HG03064 (cell line): ENCODE measurements at regions not wholly inside any gene's neighbourhood (a gene's known extent, or its start where the extent isn't known, plus 50 kb on each side); places are given as distances from the start of the nearest gene placed in this dataset.

ENCODE experiments used
- ATAC-seq: cut with Tn5 transposase; IDR thresholded peaks from one replicate; pipeline ENCODE4 v1.9.1; 2021; ENCODE audit warnings: low read depth; ENCODE audit not compliant: unreplicated experiment

GRCh38 chr4:100811046-100811445 is 293.2 kb upstream of the EMCN start:
- ATAC-seq: no peak

GRCh38 chr4:100809506-100809905 is 291.7 kb upstream of the EMCN start:
- no peak for ATAC-seq

GRCh38 chr4:100806988-100807387 is 289.2 kb upstream of the EMCN start:
- no peak for ATAC-seq

- no peak for ATAC-seq
Measured at GRCh38 chr4:100805538-100805937, 287.7 kb upstream of the EMCN start.

- no peak for ATAC-seq
Measured at GRCh38 chr4:100804576-100805360, 286.9 kb upstream of the EMCN start.

GRCh38 chr4:100803751-100804150 is 285.9 kb upstream of the EMCN start:
- ATAC-seq: no peak

GRCh38 chr4:100799761-100800539 is 282.1 kb upstream of the EMCN start:
- ATAC-seq: no peak

GRCh38 chr4:100797791-100798190 is 280.0 kb upstream of the EMCN start:
- ATAC-seq: no peak

DNA sequence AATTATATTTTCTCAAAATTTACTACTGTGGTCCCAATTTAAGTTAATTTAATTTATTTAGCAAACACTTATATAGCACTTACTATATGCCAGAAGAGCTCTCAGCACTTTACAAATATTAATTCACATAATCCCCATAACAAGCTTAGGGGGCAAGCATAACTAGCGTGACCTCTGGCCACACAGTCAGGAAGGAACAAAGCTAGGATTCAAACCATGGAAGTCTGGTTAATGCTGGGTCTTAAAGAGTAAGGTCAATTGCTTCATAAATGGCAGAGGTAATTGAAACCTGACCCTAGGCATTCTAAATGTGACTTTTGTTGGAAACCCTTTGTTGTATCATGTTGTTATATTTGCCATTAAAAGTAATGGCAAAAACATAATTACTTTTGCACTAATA is 279.5 kb upstream of the EMCN start:
- no peak for ATAC-seq

- ATAC-seq: no peak
Measured at GRCh38 chr4:100796332-100796731, 278.5 kb upstream of the EMCN start.

- ATAC-seq: no peak
Measured at GRCh38 chr4:100795581-100795980, 277.8 kb upstream of the EMCN start.

- no peak for ATAC-seq
Measured at GRCh38 chr4:100790836-100791615, 273.2 kb upstream of the EMCN start.

- no peak for ATAC-seq
Measured at GRCh38 chr4:100789991-100790390, 272.2 kb upstream of the EMCN start.

- no peak for ATAC-seq
Measured at GRCh38 chr4:100786481-100786880, 268.7 kb upstream of the EMCN start.

DNA sequence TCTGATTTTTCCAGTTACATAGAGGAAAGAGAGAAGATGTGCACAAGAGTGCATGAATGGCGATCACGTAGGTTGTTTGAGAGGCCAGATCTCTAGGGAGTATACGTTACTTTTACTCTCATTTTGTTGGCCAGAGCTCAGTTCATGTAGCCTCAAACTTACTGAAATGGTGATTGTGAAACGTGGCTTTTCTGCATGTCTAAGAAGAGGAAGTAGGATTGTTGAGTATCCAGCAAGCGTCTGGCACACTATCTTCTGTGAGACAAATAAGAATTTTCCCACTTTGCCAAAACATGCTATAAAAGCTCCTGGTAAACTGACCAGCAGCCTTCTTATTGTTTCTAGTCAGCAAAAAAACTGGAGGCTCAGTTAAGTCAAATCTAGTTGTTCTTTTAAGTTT is 264.5 kb upstream of the EMCN start:
- ATAC-seq: no peak

DNA sequence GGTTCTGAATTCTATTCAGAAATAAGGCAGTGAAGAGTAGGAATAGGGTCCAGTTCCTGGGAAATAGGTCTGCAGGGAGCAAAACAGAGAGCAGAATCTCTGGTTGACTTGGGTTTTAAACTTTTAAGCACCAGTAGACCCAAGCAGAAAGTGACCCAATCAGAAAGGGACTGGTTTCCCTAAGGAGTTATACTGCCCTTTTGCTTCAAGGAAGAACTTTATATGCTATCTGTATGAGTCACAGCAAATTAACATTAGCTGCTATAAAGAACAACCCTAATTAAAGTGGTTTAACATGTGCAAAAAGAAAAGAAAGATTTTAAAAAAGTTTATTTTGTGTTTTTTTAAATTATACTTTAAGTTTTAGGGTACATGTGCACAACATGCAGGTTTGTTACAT is 263.6 kb upstream of the EMCN start:
- no peak for ATAC-seq

GRCh38 chr4:100780126-100780525 is 262.3 kb upstream of the EMCN start:
- no peak for ATAC-seq

- ATAC-seq: no peak
Measured at GRCh38 chr4:100778431-100778830, 260.6 kb upstream of the EMCN start.

- no peak for ATAC-seq
Measured at GRCh38 chr4:100762738-100763137, 244.9 kb upstream of the EMCN start.

DNA sequence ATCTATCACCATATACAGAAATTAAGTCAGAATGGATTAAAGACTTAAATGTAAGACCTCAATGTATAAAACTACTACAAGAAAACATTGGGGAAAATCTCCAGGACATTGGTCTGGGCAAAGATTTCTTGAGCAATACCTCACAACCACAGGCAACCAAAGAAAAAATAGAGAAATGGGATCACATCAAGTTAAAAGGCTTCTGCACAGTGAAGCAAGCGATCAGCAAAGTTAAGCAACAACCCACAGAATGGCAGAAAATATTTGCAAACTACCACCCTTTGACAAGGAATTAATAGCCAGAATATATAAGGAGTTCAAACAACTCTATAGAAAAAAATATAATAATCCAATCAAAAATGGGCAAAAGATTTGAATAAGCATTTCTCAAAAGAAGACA is 236.9 kb upstream of the EMCN start:
- no peak for ATAC-seq

DNA sequence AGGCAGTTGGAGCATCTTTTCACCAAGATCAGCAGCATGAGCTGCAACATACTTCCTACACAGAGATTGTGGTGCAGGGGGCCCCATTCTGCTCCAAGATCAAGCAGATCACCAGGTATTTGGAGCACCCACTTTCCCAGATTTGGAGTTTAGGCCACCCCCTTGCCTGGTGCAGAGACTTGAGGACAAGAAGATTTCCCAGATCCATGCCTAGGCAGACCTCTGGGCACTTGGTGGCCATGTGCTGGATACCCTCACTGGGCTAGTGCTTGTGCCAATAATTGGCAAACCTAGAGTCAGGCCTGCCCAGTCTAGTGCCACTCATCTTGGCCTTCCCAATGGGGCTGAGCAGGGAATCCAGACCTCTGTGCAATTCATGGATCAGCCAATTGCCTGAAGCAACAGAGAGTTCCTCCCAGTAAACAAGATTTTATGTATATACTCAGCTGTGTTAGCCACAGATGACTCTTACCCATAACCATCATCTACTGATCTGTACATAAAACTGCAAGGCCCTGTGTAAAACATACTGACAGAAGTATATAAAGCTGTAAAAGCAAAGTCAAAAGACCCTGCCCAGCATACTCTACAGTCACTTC is 228.4 kb upstream of the EMCN start:
- ATAC-seq: no peak
